ENCODE measurements at regions not wholly inside any gene's neighbourhood (a gene's known extent, or its start where the extent isn't known, plus 50 kb on each side); places are given as distances from the start of the nearest gene placed in this dataset.

- TF ChIP-seq CTCF (IDR thresholded peaks at IDR 0.05) (no peak), TP53 (CRISPR knock-in tag; IDR thresholded peaks at IDR 0.05) (no peak), POLR2A (IDR thresholded peaks at IDR 0.05; ENCODE audit: low read length) (no peak), ZNF302 (CRISPR knock-in tag; IDR thresholded peaks at IDR 0.05) (no peak), MAX (IDR thresholded peaks at IDR 0.05) (no peak), JUN (IDR thresholded peaks at IDR 0.05) (no peak)
Observed at GRCh38 chr4:189126040-189126439, 814.6 kb upstream of the FRG1 start.

All from A549 (cell line).